ENCODE measurements at regions not wholly inside any gene's neighbourhood (a gene's known extent, or its start where the extent isn't known, plus 50 kb on each side); places are given as distances from the start of the nearest gene placed in this dataset.

DNA sequence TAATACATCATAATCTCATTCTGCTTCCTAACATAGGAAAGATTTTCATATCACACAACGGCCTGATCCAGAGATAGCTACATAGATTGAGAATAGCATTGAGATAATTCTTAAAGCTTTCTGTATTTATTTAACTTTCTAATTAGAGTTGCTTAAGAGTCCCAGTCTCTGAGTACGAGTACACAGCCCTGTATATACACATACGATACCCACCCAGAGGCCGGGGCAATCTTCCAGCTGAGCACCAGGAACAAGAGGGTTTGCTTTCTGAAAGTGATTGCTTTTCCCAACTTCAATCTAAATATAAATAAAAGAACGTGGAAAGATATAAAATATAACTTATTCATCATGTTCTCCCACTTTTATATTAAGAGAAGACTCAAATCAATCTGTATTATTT is 313.8 kb downstream of the COL12A1 start:
- ATAC-seq (no peak), DNase-seq (ENCODE audit: extremely low read depth in 1 of 4, low spot score in 3 of 4) (no peak), FAIRE-seq (no peak)
- H4K20me1 ChIP-seq (replicated peaks; ENCODE audit: control insufficient read depth, insufficient read depth, low read length), result no peaks in the 10 kb centered on the region
- no peaks in the 10 kb centered on the region for H3K9me1 ChIP-seq (ENCODE audit: control insufficient read depth, insufficient read depth, low read length)
- ChIA-PET POLR2A (no interaction called here), CTCF (ENCODE audit: low intra/inter-chr PET ratio) (no interaction called here)
- no peak for TF ChIP-seq ZNF584 (CRISPR knock-in tag; IDR thresholded peaks at IDR 0.05; ENCODE audit: low read depth)
- TF ChIP-seq ZNF589 (CRISPR knock-in tag; IDR thresholded peaks at IDR 0.05; ENCODE audit: low read depth), result no peak
- H3K36me3 ChIP-seq (ENCODE audit: control insufficient read depth, insufficient read depth, low read length), result no peaks in the 10 kb centered on the region
- in situ Hi-C loops (cut with MboI) (no loop called here), intact Hi-C loops (cut with micrococcal nuclease) (no loop called here)
- WGBS (ENCODE audit: insufficient coverage, low coverage, missing lambda C conversion rate), result 4% methylated on average over 5 of the region's 5 CpGs
- no peaks in the 10 kb centered on the region for H3K4me1 ChIP-seq (replicated peaks in 1 of 2; ENCODE audit: control insufficient read depth in 2 of 2, insufficient read depth in 2 of 2, low read length in 2 of 2)
- H3K4me3 ChIP-seq, result no peak overlapping the region
- H3K4me2 ChIP-seq (ENCODE audit: insufficient read depth, low read length), result no peak overlapping the region
- no TSS peak for BruUV-seq (replicated peaks)
- H3K79me2 ChIP-seq (ENCODE audit: control insufficient read depth, insufficient read depth, low read length), result no peaks in the 10 kb centered on the region
- H2AFZ ChIP-seq (ENCODE audit: low read depth, low read length), result no peak overlapping the region
- no peaks in the 10 kb centered on the region for H3K9me3 ChIP-seq (replicated peaks; ENCODE audit: control insufficient read depth, insufficient read depth, low read depth, low read length)
- no peaks in the 10 kb centered on the region for H3K27me3 ChIP-seq (ENCODE audit: control insufficient read depth in 2 of 2, insufficient read depth in 2 of 2, low read length in 2 of 2)
- H3K9ac ChIP-seq (ENCODE audit: insufficient read depth in 1 of 2, low read depth in 2 of 2, low read length in 2 of 2), result no peak overlapping the region
- no peak overlapping the region for H3K27ac ChIP-seq (ENCODE audit: extremely low read depth, low read depth, low read length)

DNA sequence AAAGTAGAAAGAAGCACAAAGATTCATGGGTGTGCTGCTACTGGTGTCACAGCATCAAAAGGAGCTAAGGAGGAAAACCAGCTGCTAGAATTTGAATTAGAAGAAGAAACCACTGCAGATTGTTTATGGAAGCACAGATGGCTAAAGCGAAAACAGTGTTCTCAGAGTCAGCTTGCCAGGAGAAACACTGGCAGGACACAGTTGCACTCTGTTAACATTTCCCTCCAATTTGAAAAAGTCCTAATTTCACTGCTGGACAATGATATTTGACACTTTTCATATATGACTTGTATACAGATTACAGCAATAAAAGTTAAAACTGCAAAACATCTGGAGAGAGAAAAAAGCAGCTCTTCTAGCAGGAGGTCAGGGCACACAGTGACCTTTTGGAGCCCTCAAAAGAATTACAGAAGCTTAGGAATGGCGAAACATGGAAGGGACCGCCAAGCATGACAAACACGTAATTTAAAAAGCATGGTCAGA is 314.5 kb downstream of the COL12A1 start:
- ChIA-PET CTCF (ENCODE audit: low intra/inter-chr PET ratio) (no interaction called here), POLR2A (no interaction called here)
- ATAC-seq (no peak), FAIRE-seq (no peak), DNase-seq (ENCODE audit: extremely low read depth in 1 of 4, low spot score in 3 of 4) (no peak)
- intact Hi-C loops (cut with micrococcal nuclease), result no loop called here
- Histone ChIP-seq H3K27ac (ENCODE audit: extremely low read depth, low read depth, low read length) (no peak overlapping the region), H3K9me3 (replicated peaks; ENCODE audit: control insufficient read depth, insufficient read depth, low read depth, low read length) (no peaks in the 10 kb centered on the region), H3K9ac (ENCODE audit: insufficient read depth in 1 of 2, low read depth in 2 of 2, low read length in 2 of 2) (no peak overlapping the region), H3K4me2 (ENCODE audit: insufficient read depth, low read length) (no peak overlapping the region), H3K4me1 (replicated peaks in 1 of 2; ENCODE audit: control insufficient read depth in 2 of 2, insufficient read depth in 2 of 2, low read length in 2 of 2) (no peaks in the 10 kb centered on the region), H2AFZ (ENCODE audit: low read depth, low read length) (no peak overlapping the region), H3K27me3 (ENCODE audit: control insufficient read depth in 2 of 2, insufficient read depth in 2 of 2, low read length in 2 of 2) (no peaks in the 10 kb centered on the region), H3K79me2 (ENCODE audit: control insufficient read depth, insufficient read depth, low read length) (no peaks in the 10 kb centered on the region), H3K9me1 (ENCODE audit: control insufficient read depth, insufficient read depth, low read length) (no peaks in the 10 kb centered on the region), H3K4me3 (no peak overlapping the region), H4K20me1 (replicated peaks; ENCODE audit: control insufficient read depth, insufficient read depth, low read length) (no peaks in the 10 kb centered on the region), H3K36me3 (ENCODE audit: control insufficient read depth, insufficient read depth, low read length) (no peaks in the 10 kb centered on the region)
- in situ Hi-C loops (cut with MboI), result no loop called here
- whole genome bisulfite sequencing (ENCODE audit: insufficient coverage, low coverage, missing lambda C conversion rate), result 0% methylated on average over 4 of the region's 4 CpGs
- TF ChIP-seq CSDE1 (IDR thresholded peaks at IDR 0.05) (no peak), SMARCB1 (IDR thresholded peaks at IDR 0.05; ENCODE audit: insufficient read length, low read depth) (no peak), ZNF253 (CRISPR knock-in tag; conservative IDR thresholded peaks at IDR 0.05) (no peak), SETDB1 (IDR thresholded peaks at IDR 0.05; ENCODE audit: low read length) (no peak), ZFP36 (IDR thresholded peaks at IDR 0.05; ENCODE audit: low read depth, low read length, partially characterized antibody) (no peak), NFXL1 (CRISPR knock-in tag; IDR thresholded peaks at IDR 0.05) (no peak), RCOR1 (IDR thresholded peaks at IDR 0.05; ENCODE audit: borderline replicate concordance in 1 of 2, low read depth in 2 of 2, low read length in 2 of 2) (no peak), GTF2F1 (IDR thresholded peaks at IDR 0.05; ENCODE audit: low read depth, low read length) (no peak), POLR2AphosphoS2 (IDR thresholded peaks at IDR 0.05; ENCODE audit: low read length) (no peak)
- TF ChIP-seq, protein P1, sequence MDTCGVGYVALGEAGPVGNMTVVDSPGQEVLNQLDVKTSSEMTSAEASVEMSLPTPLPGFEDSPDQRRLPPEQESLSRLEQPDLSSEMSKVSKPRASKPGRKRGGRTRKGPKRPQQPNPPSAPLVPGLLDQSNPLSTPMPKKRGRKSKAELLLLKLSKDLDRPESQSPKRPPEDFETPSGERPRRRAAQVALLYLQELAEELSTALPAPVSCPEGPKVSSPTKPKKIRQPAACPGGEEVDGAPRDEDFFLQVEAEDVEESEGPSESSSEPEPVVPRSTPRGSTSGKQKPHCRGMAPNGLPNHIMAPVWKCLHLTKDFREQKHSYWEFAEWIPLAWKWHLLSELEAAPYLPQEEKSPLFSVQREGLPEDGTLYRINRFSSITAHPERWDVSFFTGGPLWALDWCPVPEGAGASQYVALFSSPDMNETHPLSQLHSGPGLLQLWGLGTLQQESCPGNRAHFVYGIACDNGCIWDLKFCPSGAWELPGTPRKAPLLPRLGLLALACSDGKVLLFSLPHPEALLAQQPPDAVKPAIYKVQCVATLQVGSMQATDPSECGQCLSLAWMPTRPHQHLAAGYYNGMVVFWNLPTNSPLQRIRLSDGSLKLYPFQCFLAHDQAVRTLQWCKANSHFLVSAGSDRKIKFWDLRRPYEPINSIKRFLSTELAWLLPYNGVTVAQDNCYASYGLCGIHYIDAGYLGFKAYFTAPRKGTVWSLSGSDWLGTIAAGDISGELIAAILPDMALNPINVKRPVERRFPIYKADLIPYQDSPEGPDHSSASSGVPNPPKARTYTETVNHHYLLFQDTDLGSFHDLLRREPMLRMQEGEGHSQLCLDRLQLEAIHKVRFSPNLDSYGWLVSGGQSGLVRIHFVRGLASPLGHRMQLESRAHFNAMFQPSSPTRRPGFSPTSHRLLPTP (IDR thresholded peaks at IDR 0.05; ENCODE audit: borderline replicate concordance, extremely low read depth, insufficient read length), result no peak
- TF ChIP-seq, protein P2, sequence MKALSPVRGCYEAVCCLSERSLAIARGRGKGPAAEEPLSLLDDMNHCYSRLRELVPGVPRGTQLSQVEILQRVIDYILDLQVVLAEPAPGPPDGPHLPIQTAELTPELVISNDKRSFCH (CRISPR knock-in tag; IDR thresholded peaks at IDR 0.05), result no peak
- TF ChIP-seq, protein P2 (tag; IDR thresholded peaks at IDR 0.05), result no peak
- BruUV-seq (replicated peaks), result no TSS peak

All from K562 (cell line).